Activated CD8-positive, alpha-beta T cell treated with anti-CD3 and anti-CD28 coated beads, Interleukin-2, amount 10 ng/mL, durations not matched to agents 7 days and 5 days (primary cell): ENCODE measurements at regions not wholly inside any gene's neighbourhood (a gene's known extent, or its start where the extent isn't known, plus 50 kb on each side); places are given as distances from the start of the nearest gene placed in this dataset.
A peak's percentile ranks its signal among the peaks of the same experiment; 100 is the strongest.

Experiments used
- ATAC-seq: fragments of 150-1000 bp; cut with Tn5 transposase; one replicate; pipeline ENCODE4 v1.10.0; 2021; ENCODE audit warnings: moderate library complexity
- CTCF ChIA-PET: fragments of 350-600 bp; sonication (Branson Sonifier 250); formaldehyde crosslinking; loops from one replicate; lab custom pipeline; 2021; ENCODE audit warnings: antibody characterized with exemption; lab: Charles Lee
- POLR2A ChIA-PET: fragments of 350-600 bp; sonication (Branson Sonifier 250); formaldehyde crosslinking; loops from one replicate; lab custom pipeline; 2021; ENCODE audit warnings: antibody characterized with exemption; lab: Charles Lee
- DNase-seq: peaks from one replicate; pipeline ENCODE4 v3.0.0-alpha.2; 2020
- H3K27ac Mint-ChIP-seq: one replicate; pipeline ENCODE4 v1.8.0; 2021; ENCODE audit warnings: mild to moderate bottlenecking, mixed read lengths
- H3K27me3 Mint-ChIP-seq: one replicate; pipeline ENCODE4 v1.8.0; 2021; ENCODE audit warnings: low read depth, mixed read lengths
- H3K36me3 Mint-ChIP-seq: one replicate; pipeline ENCODE4 v1.8.0; 2021; ENCODE audit warnings: low read depth, mixed read lengths
- H3K4me1 Mint-ChIP-seq: one replicate; pipeline ENCODE4 v1.8.0; 2021; ENCODE audit warnings: low read depth, mixed read lengths
- H3K4me3 Mint-ChIP-seq: one replicate; pipeline ENCODE4 v1.8.0; 2021; ENCODE audit warnings: mild to moderate bottlenecking, mixed read lengths
- H3K9me3 Mint-ChIP-seq: one replicate; pipeline ENCODE4 v1.8.0; 2022; ENCODE audit warnings: mixed read lengths; ENCODE audit not compliant: insufficient read depth

GRCh38 chr2:136334967-136335366 lies 217.0 kb upstream of the CXCR4 start:
- no peak overlapping the region for H3K4me3 Mint-ChIP-seq
- H3K27ac Mint-ChIP-seq, result no peak overlapping the region
- ATAC-seq (no peak), DNase-seq (no peak)
- no peaks in the 10 kb centered on the region for H3K9me3 Mint-ChIP-seq
- POLR2A ChIA-PET, result no interaction called here
- CTCF ChIA-PET, result no interaction called here
- no peaks in the 10 kb centered on the region for H3K4me1 Mint-ChIP-seq
- peaks cover 2% of the 10 kb centered on the region for H3K27me3 Mint-ChIP-seq
- no peaks in the 10 kb centered on the region for H3K36me3 Mint-ChIP-seq

GRCh38 chr2:136332436-136333095 lies 214.6 kb upstream of the CXCR4 start:
- Mint-ChIP-seq H3K27me3 (peaks cover 2% of the 10 kb centered on the region), H3K9me3 (no peaks in the 10 kb centered on the region), H3K4me3 (no peak overlapping the region), H3K36me3 (no peaks in the 10 kb centered on the region), H3K4me1 (peaks cover 11% of the 10 kb centered on the region), H3K27ac (no peak overlapping the region)
- ChIA-PET CTCF (no interaction called here), POLR2A (no interaction called here)
- ATAC-seq (no peak), DNase-seq (no peak)

- H3K9me3 Mint-ChIP-seq, result no peaks in the 10 kb centered on the region
- ChIA-PET POLR2A (no interaction called here), CTCF (no interaction called here)
- H3K27ac Mint-ChIP-seq, result no peak overlapping the region
- H3K4me1 Mint-ChIP-seq, result peaks cover 20% of the 10 kb centered on the region
- ATAC-seq (no peak), DNase-seq (no peak)
- peaks cover 2% of the 10 kb centered on the region for H3K27me3 Mint-ChIP-seq
- no peak overlapping the region for H3K4me3 Mint-ChIP-seq
- H3K36me3 Mint-ChIP-seq, result no peaks in the 10 kb centered on the region
Observed at GRCh38 chr2:136331226-136331625, 213.3 kb upstream of the CXCR4 start.

- DNase-seq, result no peak
- CTCF ChIA-PET, result interaction anchor here (1.0 to 1.4 kb wide), 3 partner anchors 47 to 415 kb away, joined by 3 to 6 read pairs (median 4); no protein-coding TSS in a partner anchor
- H3K4me1 Mint-ChIP-seq, result peaks cover 39% of the 10 kb centered on the region
Observed at GRCh38 chr2:136328207-136328795, 210.4 kb upstream of the CXCR4 start.

GRCh38 chr2:136327162-136327852 lies 209.4 kb upstream of the CXCR4 start:
- Mint-ChIP-seq H3K27ac (peak overlapping the region; percentile 97), H3K9me3 (peaks cover 3% of the 10 kb centered on the region), H3K4me1 (peaks cover 43% of the 10 kb centered on the region), H3K36me3 (peaks cover 4% of the 10 kb centered on the region), H3K27me3 (peaks cover 2% of the 10 kb centered on the region), H3K4me3 (peak overlapping the region; percentile 77)
- ChIA-PET CTCF (interaction anchor here (0.8 to 1.4 kb wide), 11 partner anchors 46 to 413 kb away, joined by 3 to 6 read pairs (median 3); no protein-coding TSS in a partner anchor), POLR2A (interaction anchor here (0.6 to 3.1 kb wide), 12 partner anchors 8 to 343 kb away, joined by 3 to 11 read pairs (median 4); no protein-coding TSS in a partner anchor)
- ATAC-seq (peak; percentile 97), DNase-seq (peak; percentile 78)

More at GRCh38 chr2:136328207-136328795, 210.4 kb upstream of the CXCR4 start:
- peaks cover 4% of the 10 kb centered on the region for H3K36me3 Mint-ChIP-seq
- H3K27ac Mint-ChIP-seq, result peak overlapping the region; percentile 97
- no peak for ATAC-seq
- POLR2A ChIA-PET, result interaction anchor here (0.6 to 3.1 kb wide), 4 partner anchors 9 to 261 kb away, joined by 3 to 11 read pairs (median 3); no protein-coding TSS in a partner anchor
- no peak overlapping the region for H3K4me3 Mint-ChIP-seq
- peaks cover 2% of the 10 kb centered on the region for H3K27me3 Mint-ChIP-seq
- H3K9me3 Mint-ChIP-seq, result peaks cover 3% of the 10 kb centered on the region

- Mint-ChIP-seq H3K4me1 (peaks cover 47% of the 10 kb centered on the region), H3K4me3 (no peak overlapping the region), H3K27ac (no peak overlapping the region), H3K9me3 (peaks cover 3% of the 10 kb centered on the region), H3K36me3 (peaks cover 4% of the 10 kb centered on the region), H3K27me3 (no peaks in the 10 kb centered on the region)
- DNase-seq (no peak), ATAC-seq (no peak)
- ChIA-PET POLR2A (no interaction called here), CTCF (no interaction called here)
Observed at GRCh38 chr2:136325844-136326331, 207.9 kb upstream of the CXCR4 start.

GRCh38 chr2:136324966-136325365 lies 207.0 kb upstream of the CXCR4 start:
- ATAC-seq (no peak), DNase-seq (no peak)
- POLR2A ChIA-PET, result no interaction called here
- H3K4me3 Mint-ChIP-seq, result no peak overlapping the region
- no peaks in the 10 kb centered on the region for H3K27me3 Mint-ChIP-seq
- H3K4me1 Mint-ChIP-seq, result peaks cover 51% of the 10 kb centered on the region
- H3K9me3 Mint-ChIP-seq, result peaks cover 3% of the 10 kb centered on the region
- no peak overlapping the region for H3K27ac Mint-ChIP-seq
- peaks cover 4% of the 10 kb centered on the region for H3K36me3 Mint-ChIP-seq
- CTCF ChIA-PET, result no interaction called here

GRCh38 chr2:136323935-136324334 lies 206.0 kb upstream of the CXCR4 start:
- DNase-seq (no peak), ATAC-seq (no peak)
- ChIA-PET POLR2A (interaction anchor here (0.6 to 0.9 kb wide), 2 partner anchors 52 to 207 kb away, joined by 3 read pairs; no protein-coding TSS in a partner anchor), CTCF (no interaction called here)
- H3K27ac Mint-ChIP-seq, result peak overlapping the region; percentile 73
- no peaks in the 10 kb centered on the region for H3K27me3 Mint-ChIP-seq
- H3K36me3 Mint-ChIP-seq, result peaks cover 4% of the 10 kb centered on the region
- H3K4me3 Mint-ChIP-seq, result peak overlapping the region; percentile 42
- peaks cover 60% of the 10 kb centered on the region for H3K4me1 Mint-ChIP-seq
- H3K9me3 Mint-ChIP-seq, result peaks cover 3% of the 10 kb centered on the region

GRCh38 chr2:136323195-136323594 lies 205.2 kb upstream of the CXCR4 start:
- H3K27me3 Mint-ChIP-seq, result no peaks in the 10 kb centered on the region
- ChIA-PET CTCF (interaction anchor here (0.6 to 1.8 kb wide), 2 partner anchors 13 to 352 kb away, joined by 3 to 8 read pairs; no protein-coding TSS in a partner anchor), POLR2A (no interaction called here)
- no peak overlapping the region for H3K27ac Mint-ChIP-seq
- peaks cover 4% of the 10 kb centered on the region for H3K36me3 Mint-ChIP-seq
- H3K4me1 Mint-ChIP-seq, result peaks cover 56% of the 10 kb centered on the region
- peaks cover 3% of the 10 kb centered on the region for H3K9me3 Mint-ChIP-seq
- no peak overlapping the region for H3K4me3 Mint-ChIP-seq
- DNase-seq, result no peak
- no peak for ATAC-seq

- Mint-ChIP-seq H3K27ac (no peak overlapping the region), H3K27me3 (no peaks in the 10 kb centered on the region), H3K4me3 (no peak overlapping the region), H3K9me3 (peaks cover 3% of the 10 kb centered on the region), H3K4me1 (peaks cover 48% of the 10 kb centered on the region), H3K36me3 (peaks cover 4% of the 10 kb centered on the region)
- CTCF ChIA-PET, result interaction anchor here (0.6 to 1.8 kb wide), 3 partner anchors 10 to 351 kb away, joined by 3 to 8 read pairs (median 3); no protein-coding TSS in a partner anchor
- DNase-seq (no peak), ATAC-seq (no peak)
- POLR2A ChIA-PET, result interaction anchor here (0.6 to 0.8 kb wide), 3 partner anchors 186 to 205 kb away, joined by 3 read pairs; no protein-coding TSS in a partner anchor
Observed at GRCh38 chr2:136322428-136322827, 204.5 kb upstream of the CXCR4 start.

- H3K4me1 Mint-ChIP-seq, result peaks cover 32% of the 10 kb centered on the region
- H3K4me3 Mint-ChIP-seq, result no peak overlapping the region
- ChIA-PET CTCF (interaction anchor here (0.9 to 1.9 kb wide), 3 partner anchors 9 to 178 kb away, joined by 3 to 5 read pairs (median 3); no protein-coding TSS in a partner anchor), POLR2A (interaction anchor here (1.2 kb wide), 1 partner anchor 8 kb away, joined by 3 read pairs; no protein-coding TSS in a partner anchor)
- no peak for ATAC-seq
- peaks cover 3% of the 10 kb centered on the region for H3K36me3 Mint-ChIP-seq
- H3K27ac Mint-ChIP-seq, result no peak overlapping the region
- H3K27me3 Mint-ChIP-seq, result peaks cover 8% of the 10 kb centered on the region
- H3K9me3 Mint-ChIP-seq, result peaks cover 3% of the 10 kb centered on the region
- no peak for DNase-seq
Observed at GRCh38 chr2:136319651-136320050, 201.7 kb upstream of the CXCR4 start.
